HG02798 (cell line): ENCODE measurements at regions not wholly inside any gene's neighbourhood (a gene's known extent, or its start where the extent isn't known, plus 50 kb on each side); places are given as distances from the start of the nearest gene placed in this dataset.
"Not testable (repeated sequence)": the region's sequence is repeated elsewhere in the genome, so short reads cannot be mapped to it uniquely, and the experiment has no call there.

ENCODE experiments used
- ATAC-seq: cut with Tn5 transposase; IDR thresholded peaks from one replicate; pipeline ENCODE4 v1.9.1; 2021; ENCODE audit warnings: mild to moderate bottlenecking; ENCODE audit not compliant: unreplicated experiment, poor library complexity

GRCh38 chr3:139131951-139132350, 87.3 kb upstream of the PRR23C start:
- ATAC-seq, result no peak

GRCh38 chr3:139132976-139133375, 88.3 kb upstream of the PRR23C start:
- no peak for ATAC-seq

- ATAC-seq, result no peak
Observed at GRCh38 chr3:139134678-139135372, 90.1 kb upstream of the PRR23C start.

GRCh38 chr3:139135657-139136056, 91.0 kb upstream of the PRR23C start:
- no peak for ATAC-seq

GRCh38 chr3:139136469-139137202, 91.9 kb upstream of the PRR23C start:
- ATAC-seq, result no peak

GRCh38 chr3:139140553-139140952, 95.9 kb upstream of the PRR23C start:
- no peak for ATAC-seq

GRCh38 chr3:139145980-139146379, 101.3 kb upstream of the PRR23C start:
- not testable (repeated sequence) for ATAC-seq

GRCh38 chr3:139151530-139151929, 106.8 kb upstream of the PRR23C start:
- ATAC-seq, result no peak

GRCh38 chr3:139153434-139153833, 108.7 kb upstream of the PRR23C start:
- ATAC-seq, result not testable (repeated sequence)

GRCh38 chr3:139157161-139157932, 112.7 kb upstream of the PRR23C start:
- no peak for ATAC-seq

GRCh38 chr3:139159356-139159755, 114.7 kb upstream of the PRR23C start:
- no peak for ATAC-seq

- ATAC-seq, result no peak
Observed at GRCh38 chr3:139173372-139174108, 128.8 kb upstream of the PRR23C start.

- no peak for ATAC-seq
Observed at GRCh38 chr3:139180489-139180888, 135.8 kb upstream of the PRR23C start.

GRCh38 chr3:139182143-139182542, 137.5 kb upstream of the PRR23C start:
- no peak for ATAC-seq

- ATAC-seq, result no peak
Observed at GRCh38 chr3:139182598-139182997, 137.9 kb upstream of the PRR23C start.

GRCh38 chr3:139185527-139185926, 140.8 kb upstream of the PRR23C start:
- no peak for ATAC-seq

- no peak for ATAC-seq
Observed at GRCh38 chr3:139187154-139187553, 142.5 kb upstream of the PRR23C start.

GRCh38 chr3:139187648-139188047, 143.0 kb upstream of the PRR23C start:
- ATAC-seq, result no peak

GRCh38 chr3:139189943-139190342, 145.3 kb upstream of the PRR23C start:
- ATAC-seq, result no peak

GRCh38 chr3:139194421-139194820, 149.4 kb upstream of the MRPS22 start:
- ATAC-seq, result not testable (repeated sequence)
